Heart left ventricle (tissue), 16 donors: ENCODE measurements at regions not wholly inside any gene's neighbourhood (a gene's known extent, or its start where the extent isn't known, plus 50 kb on each side); places are given as distances from the start of the nearest gene placed in this dataset.
A peak's percentile ranks its signal among the peaks of the same experiment; 100 is the strongest.

ENCODE experiments used
- ATAC-seq, 4 donors: fragments of 200-7000 bp; cut with Tn5 transposase; one replicate each; pipeline ENCODE4 v1.9.1; 2020 to 2022; ENCODE audit warnings: moderate library complexity in 4 of 4, mild to moderate bottlenecking in 3 of 4, moderate number of reproducible peaks in 1 of 4
- DNase-seq, 5 donors: peaks; one replicate each; pipeline ENCODE4 v3.0.0-alpha.2; 2020
- H3K27ac ChIP-seq, 12 donors: fragments of 200-600 bp; sonication (generic) in 4 of 12; one replicate each; pipeline versions ENCODE4 v1.5.0 to v1.8.0; 2016 to 2022; ENCODE audit warnings: mild to moderate bottlenecking in 2 of 12
- H3K27me3 ChIP-seq, 9 donors: fragments of 200-600 bp; sonication (generic) in 2 of 9; one replicate each; pipeline versions ENCODE4 v1.5.1 to v1.8.0; 2016 to 2022; ENCODE audit warnings: mild to moderate bottlenecking in 3 of 9
- H3K36me3 ChIP-seq, 9 donors: fragments of 200-600 bp; sonication (generic) in 2 of 9; one replicate each; pipeline versions ENCODE4 v1.5.0 to v1.8.0; 2018 to 2022; ENCODE audit warnings: mild to moderate bottlenecking in 2 of 9
- H3K4me1 ChIP-seq, 12 donors: fragments of 200-600 bp; sonication (generic) in 4 of 12; one replicate each; pipeline versions ENCODE4 v1.5.0 to v1.8.0; 2016 to 2022; ENCODE audit warnings: mild to moderate bottlenecking in 3 of 12
- H3K4me3 ChIP-seq, 12 donors: fragments of 200-600 bp; sonication (generic) in 4 of 12; one replicate each; pipeline versions ENCODE4 v1.5.0 to v1.8.0; 2017 to 2022; ENCODE audit warnings: mild to moderate bottlenecking in 9 of 12, moderate library complexity in 4 of 12
- H3K9me3 ChIP-seq, 12 donors: fragments of 200-600 bp; sonication (generic) in 4 of 12; one replicate each; pipeline versions ENCODE4 v1.5.0 to v1.8.0; 2016 to 2022; ENCODE audit warnings: mild to moderate bottlenecking in 1 of 12
- CTCF ChIP-seq, 12 donors: fragments of 200-600 bp; sonication (generic) in 4 of 12; IDR thresholded peaks; one replicate each; pipeline versions ENCODE4 v1.5.0 to v1.8.0; 2018 to 2022; ENCODE audit warnings: antibody characterized with exemption in 12 of 12, mild to moderate bottlenecking in 5 of 12
- POLR2A ChIP-seq, 2 donors: fragments of 450-650 bp; IDR thresholded peaks; one replicate each; pipeline ENCODE4 v1.6.1; 2017; ENCODE audit warnings: antibody characterized with exemption in 2 of 2, mild to moderate bottlenecking in 2 of 2, moderate library complexity in 2 of 2
- WGBS, 4 donors: extraction: QIAGEN DNeasy Blood & Tissue Kit in 2 of 4; methylation state at CpG; one replicate each; pipeline versions ENCODE4 v1.1.5 to v1.1.7; 2013 to 2018; 5-methylcytosine and 5-hydroxymethylcytosine counted together
- intact Hi-C, 10 donors: fragments of 100-400 bp; cut with DNase I; formaldehyde crosslinking; loops; one replicate each; pipeline versions ENCODE4 v1.11.1 to v1.14.2; 2022
- donor health status: ischemic (EF 13 %, LVEDD 7.1; RV severe dilation, severe dysfunction).
- donor health status: healthy with polysubstance abuse.
- donor health status: DM: no; HTN: yes; CAD: no.
- donor health status: DM: no; HTN: no; CAD: no.
- donor health status: ischemic (EF 25% LVEDD 6.9; RV normal size, moderate dysfunction).
- donor health status: ischemic (EF 25% LVEDD 5.7; RV mildly dilated, moderate dysfunction).
- donor health status: healthy.
- donor health status: DM: yes; HTN: yes; CAD: no.
- donor health status: ischemic (EF 35%, LVEDD 5.7; RV mildly dilated, moderate dysfunction).
- donor health status: nonischemic (EF 11% LVEDD 7.7; RV severe dilation, severe dysfunction).
- donor health status: DM: yes; HTN: yes; CAD: no.
- donor health status: PGD.
- donor health status: ischemic (EF 29% LVEDD 5.4; RV normal size, mild dysfunction).
- donor health status: nonischemic (EF 23%, LVEDD 6.1; RV moderate dilation, normal function).

GRCh38 chr4:64721106-64721505, 311.9 kb upstream of the TECRL start:
- no peak for TF ChIP-seq CTCF (IDR thresholded peaks at IDR 0.05)
- Histone ChIP-seq H3K4me1 (no peaks in the 10 kb centered on the region), H3K27ac (no peak overlapping the region), H3K9me3 (no peaks in the 10 kb centered on the region), H3K36me3 (no peaks in the 10 kb centered on the region), H3K27me3 (no peaks in the 10 kb centered on the region), H3K4me3 (no peak overlapping the region)
- DNase-seq (no peak), ATAC-seq (no peak)
- 75 to 82% (median 78%) methylated on average over 3 of the region's 3 CpGs for WGBS, 4 donors
- intact Hi-C loops = no loop called here

GRCh38 chr4:64718091-64718490, 308.8 kb upstream of the TECRL start:
- DNase-seq = no peak
- H3K4me3 ChIP-seq = no peak overlapping the region
- no peaks in the 10 kb centered on the region for H3K36me3 ChIP-seq
- H3K27ac ChIP-seq = no peak overlapping the region
- no peak for ATAC-seq
- no peak for TF ChIP-seq POLR2A (IDR thresholded peaks at IDR 0.05)
- TF ChIP-seq CTCF (IDR thresholded peaks at IDR 0.05) = no peak
- no peaks in the 10 kb centered on the region for H3K27me3 ChIP-seq
- intact Hi-C loops = no loop called here
- H3K4me1 ChIP-seq = no peaks in the 10 kb centered on the region
- no peaks in the 10 kb centered on the region for H3K9me3 ChIP-seq
- WGBS, 4 donors = 65 to 92% (median 74%) methylated on average over 3 of the region's 3 CpGs

DNA sequence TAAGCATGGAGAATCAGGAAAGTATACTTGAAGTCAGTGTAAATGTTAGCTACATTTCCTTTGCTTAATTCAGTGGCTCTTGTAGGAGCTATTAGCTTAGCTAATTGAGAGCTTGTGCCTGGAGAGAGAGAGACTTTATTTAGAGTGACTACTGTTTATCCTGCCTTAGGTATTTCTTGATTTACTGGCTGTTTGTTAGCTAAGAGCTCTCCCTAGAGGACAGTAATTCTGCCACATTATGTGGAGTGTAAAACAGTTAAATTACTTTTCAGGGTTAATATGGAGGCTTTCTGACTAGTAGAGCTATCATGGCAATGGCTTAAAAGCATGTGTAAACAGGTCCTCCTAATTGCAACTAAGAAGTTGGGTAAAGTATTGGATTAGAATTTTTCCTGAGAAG, 306.5 kb upstream of the TECRL start:
- Histone ChIP-seq H3K4me3 (no peak overlapping the region), H3K36me3 (no peaks in the 10 kb centered on the region), H3K27me3 (no peaks in the 10 kb centered on the region), H3K9me3 (no peaks in the 10 kb centered on the region), H3K27ac (no peak overlapping the region), H3K4me1 (no peaks in the 10 kb centered on the region)
- ATAC-seq (no peak), DNase-seq (no peak)
- TF ChIP-seq POLR2A (IDR thresholded peaks at IDR 0.05) = no peak
- no peak for TF ChIP-seq CTCF (IDR thresholded peaks at IDR 0.05)
- intact Hi-C loops = no loop called here

- H3K9me3 ChIP-seq = no peaks in the 10 kb centered on the region
- H3K27me3 ChIP-seq = no peaks in the 10 kb centered on the region
- intact Hi-C loops = no loop called here
- H3K27ac ChIP-seq = no peak overlapping the region
- DNase-seq = no peak
- 0 to 8% (median 4%) methylated on average over 2 of the region's 2 CpGs for WGBS, 4 donors
- TF ChIP-seq POLR2A (IDR thresholded peaks at IDR 0.05) = no peak
- TF ChIP-seq CTCF (IDR thresholded peaks at IDR 0.05) = peak in 11 of 12 donors; percentile 21 to 52 (median 31)
- no peak overlapping the region for H3K4me3 ChIP-seq
- H3K4me1 ChIP-seq = no peaks in the 10 kb centered on the region
- ATAC-seq = no peak
- no peaks in the 10 kb centered on the region for H3K36me3 ChIP-seq
Measured at GRCh38 chr4:64713256-64713840, 304.1 kb upstream of the TECRL start.
